ENCODE measurements at regions not wholly inside any gene's neighbourhood (a gene's known extent, or its start where the extent isn't known, plus 50 kb on each side); places are given as distances from the start of the nearest gene placed in this dataset.

GRCh38 chr5:3140117-3140516 lies 388.6 kb upstream of the IRX2 start:
- TF ChIP-seq CTCF (IDR thresholded peaks at IDR 0.05) (no peak), POLR2A (IDR thresholded peaks at IDR 0.05) (no peak)

Measured in lower leg skin (tissue), 3 donors.